HepG2 (cell line): ENCODE measurements at regions not wholly inside any gene's neighbourhood (a gene's known extent, or its start where the extent isn't known, plus 50 kb on each side); places are given as distances from the start of the nearest gene placed in this dataset.
A peak's percentile ranks its signal among the peaks of the same experiment; 100 is the strongest.

Experiments
- CENPT ChIP-seq: sonication (generic); formaldehyde crosslinking; IDR thresholded peaks from 2 replicates; pipeline ENCODE4 v1.8.0; 2022; ENCODE audit warnings: low read depth, mild to moderate bottlenecking, moderate library complexity, missing genetic modification reagents
- EP300 ChIP-seq, 3 experiments: sonication (generic) in 1 of 3; formaldehyde crosslinking in 1 of 3; IDR thresholded peaks; 2 replicates each; pipeline versions ENCODE4 v1.5.1 to v1.6.1; 2011 to 2020; ENCODE audit warnings: low read depth in 2 of 3, low read length in 2 of 3, borderline replicate concordance in 1 of 3, improper control_type of control experiment in 1 of 3, mild to moderate bottlenecking in 1 of 3, missing genetic modification reagents in 1 of 3, moderate library complexity in 1 of 3
- ETV5 ChIP-seq: IDR thresholded peaks from 2 replicates; pipeline ENCODE4 v1.6.1; 2018; ENCODE audit warnings: missing biosample characterization, missing genetic modification reagents, inconsistent platforms, borderline replicate concordance
- HDAC1 ChIP-seq: sonication (generic); formaldehyde crosslinking; IDR thresholded peaks from 2 replicates; pipeline ENCODE4 v1.5.1; 2020; ENCODE audit warnings: mild to moderate bottlenecking, missing genetic modification reagents
- HNRNPL ChIP-seq: fragments of 200-400 bp; formaldehyde crosslinking; IDR thresholded peaks from 2 replicates; pipeline ENCODE4 v1.6.1; 2017; ENCODE audit warnings: mild to moderate bottlenecking, low read depth, low read length
- HOXA9 ChIP-seq: sonication (generic); formaldehyde crosslinking; IDR thresholded peaks from 2 replicates; pipeline ENCODE4 v1.8.1; 2022; ENCODE audit warnings: missing genetic modification reagents, mild to moderate bottlenecking, moderate library complexity, borderline replicate concordance
- NR2F1 ChIP-seq, 2 experiments: fragments of 450-650 bp in 1 of 2; formaldehyde crosslinking in 1 of 2; IDR thresholded peaks; 2 replicates each; pipeline versions ENCODE4 v1.5.0 to v1.6.1; 2016 to 2020; ENCODE audit warnings: mild to moderate bottlenecking in 1 of 2, missing compliant biosample characterization in 1 of 2, missing genetic modification reagents in 1 of 2, moderate library complexity in 1 of 2
- POLR2A ChIP-seq, 2 experiments: IDR thresholded peaks; 2 replicates each; pipeline ENCODE4 v1.6.1; 2011; ENCODE audit warnings: low read depth in 2 of 2, low read length in 2 of 2, mild to moderate bottlenecking in 1 of 2, moderate library complexity in 1 of 2; ENCODE audit not compliant: insufficient read depth in 1 of 2
- SNAPC2 ChIP-seq: sonication (generic); formaldehyde crosslinking; IDR thresholded peaks from 2 replicates; pipeline ENCODE4 v1.8.1; 2022; ENCODE audit warnings: mild to moderate bottlenecking, missing genetic modification reagents
- ZKSCAN1 ChIP-seq: fragments of 150-350 bp; IDR thresholded peaks from 2 replicates; pipeline ENCODE4 v1.6.1; 2014; ENCODE audit warnings: low read length
- ZNF101 ChIP-seq: sonication (generic); formaldehyde crosslinking; IDR thresholded peaks from 2 replicates; pipeline ENCODE4 v1.4.0; 2020; ENCODE audit warnings: mild to moderate bottlenecking, low read depth, missing genetic modification reagents, borderline replicate concordance
- ZNF235 ChIP-seq: sonication (generic); formaldehyde crosslinking; IDR thresholded peaks from 2 replicates; pipeline ENCODE4 v1.8.1; 2023; ENCODE audit warnings: mild to moderate bottlenecking, missing genetic modification reagents, borderline replicate concordance
- ZNF382 ChIP-seq: sonication (generic); formaldehyde crosslinking; IDR thresholded peaks from 2 replicates; pipeline ENCODE4 v1.5.0; 2020; ENCODE audit warnings: missing genetic modification reagents, mild to moderate bottlenecking, borderline replicate concordance
- ZNF383 ChIP-seq: sonication (generic); formaldehyde crosslinking; IDR thresholded peaks from 2 replicates; pipeline ENCODE4 v1.4.0; 2020; ENCODE audit warnings: missing genetic modification reagents, mild to moderate bottlenecking, borderline replicate concordance
- ZNF451 ChIP-seq: sonication (generic); formaldehyde crosslinking; IDR thresholded peaks from 2 replicates; pipeline ENCODE4 v1.5.0; 2020; ENCODE audit warnings: mild to moderate bottlenecking, missing genetic modification reagents
- ZNF484 ChIP-seq: sonication (generic); formaldehyde crosslinking; IDR thresholded peaks from 2 replicates; pipeline ENCODE4 v1.5.1; 2020; ENCODE audit warnings: mild to moderate bottlenecking, low read depth, missing genetic modification reagents, borderline replicate concordance
- ZNF597 ChIP-seq: sonication (generic); formaldehyde crosslinking; IDR thresholded peaks from 2 replicates; pipeline ENCODE4 v1.5.0; 2020; ENCODE audit warnings: missing genetic modification reagents
- ZNF670 ChIP-seq: sonication (generic); formaldehyde crosslinking; IDR thresholded peaks from 2 replicates; pipeline ENCODE4 v1.8.0; 2022; ENCODE audit warnings: mild to moderate bottlenecking, missing genetic modification reagents, borderline replicate concordance
- TF ChIP-seq, protein P1 (sequence below): sonication (generic); formaldehyde crosslinking; IDR thresholded peaks from 2 replicates; pipeline ENCODE4 v1.4.0; 2020; ENCODE audit warnings: mild to moderate bottlenecking, missing genetic modification reagents
- TF ChIP-seq, protein P2 (sequence below): sonication (generic); formaldehyde crosslinking; IDR thresholded peaks from 2 replicates; pipeline ENCODE4 v1.9.0; 2021; ENCODE audit warnings: missing genetic modification reagents, mild to moderate bottlenecking, borderline replicate concordance
- TF ChIP-seq, protein P3 (sequence below): sonication (generic); formaldehyde crosslinking; IDR thresholded peaks from 2 replicates; pipeline ENCODE4 v1.5.0; 2020; ENCODE audit warnings: missing genetic modification reagents
- TF ChIP-seq, protein P4 (sequence below): sonication (generic); formaldehyde crosslinking; IDR thresholded peaks from 2 replicates; pipeline ENCODE4 v1.8.1; 2023; ENCODE audit warnings: missing genetic modification reagents, inconsistent platforms, borderline replicate concordance

DNA sequence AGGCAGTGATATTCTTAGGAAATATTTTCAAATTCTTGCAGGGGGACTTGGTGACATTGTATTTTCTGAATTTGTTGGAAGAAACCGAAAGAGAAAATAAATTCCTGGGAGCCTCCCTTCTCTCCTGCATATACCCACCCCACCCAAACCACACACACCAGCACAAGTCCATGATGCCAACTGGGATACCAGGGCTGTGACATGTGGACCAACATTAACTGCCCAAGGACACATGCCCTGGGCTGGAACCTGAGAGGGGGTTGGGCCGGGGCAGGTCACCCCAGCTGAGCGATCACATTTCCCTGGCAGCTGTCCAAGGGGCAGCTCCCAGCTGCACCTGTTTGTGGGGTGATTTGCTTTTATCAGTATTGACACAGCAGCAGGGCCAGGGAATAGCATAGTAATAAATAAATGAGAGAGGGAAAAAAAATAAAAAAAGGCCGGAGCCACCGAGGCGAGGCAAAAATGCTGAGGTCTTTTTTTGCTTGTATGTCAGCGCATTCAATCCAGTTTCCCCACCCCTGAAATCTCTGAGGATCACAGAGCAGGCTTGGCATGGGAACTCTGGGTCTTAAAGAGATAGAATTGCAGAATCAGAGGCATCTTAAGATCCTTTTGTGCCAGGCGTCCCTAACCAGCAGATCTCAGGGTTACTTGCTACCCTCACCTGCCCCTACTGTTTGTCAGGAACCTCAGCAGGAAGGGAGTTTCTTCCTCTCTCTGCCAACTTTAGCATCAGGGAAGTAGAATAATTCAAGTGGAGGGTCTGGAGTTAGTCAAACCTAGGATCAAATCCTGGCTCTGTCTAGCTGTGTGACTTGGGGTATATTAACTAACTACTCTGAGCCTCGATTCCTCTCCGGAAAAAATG lies 66.5 kb upstream of the PIM1 start (continued):
- TF ChIP-seq ZNF597 = no peak
- TF ChIP-seq NR2F1 (CRISPR knock-in tag; IDR thresholded peaks at IDR 0.05) = peak; percentile 50 to 59; a peak in 3 of 4 replicates
- no peak for TF ChIP-seq ZKSCAN1
- TF ChIP-seq ZNF670 (CRISPR knock-in tag) = no peak
- TF ChIP-seq HOXA9 = no peak
- TF ChIP-seq, protein P1, sequence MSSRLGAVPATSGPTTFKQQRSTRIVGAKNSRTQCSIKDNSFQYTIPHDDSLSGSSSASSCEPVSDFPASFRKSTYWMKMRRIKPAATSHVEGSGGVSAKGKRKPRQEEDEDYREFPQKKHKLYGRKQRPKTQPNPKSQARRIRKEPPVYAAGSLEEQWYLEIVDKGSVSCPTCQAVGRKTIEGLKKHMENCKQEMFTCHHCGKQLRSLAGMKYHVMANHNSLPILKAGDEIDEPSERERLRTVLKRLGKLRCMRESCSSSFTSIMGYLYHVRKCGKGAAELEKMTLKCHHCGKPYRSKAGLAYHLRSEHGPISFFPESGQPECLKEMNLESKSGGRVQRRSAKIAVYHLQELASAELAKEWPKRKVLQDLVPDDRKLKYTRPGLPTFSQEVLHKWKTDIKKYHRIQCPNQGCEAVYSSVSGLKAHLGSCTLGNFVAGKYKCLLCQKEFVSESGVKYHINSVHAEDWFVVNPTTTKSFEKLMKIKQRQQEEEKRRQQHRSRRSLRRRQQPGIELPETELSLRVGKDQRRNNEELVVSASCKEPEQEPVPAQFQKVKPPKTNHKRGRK (CRISPR knock-in tag) = no peak
- no peak for TF ChIP-seq ZNF101 (CRISPR knock-in tag)
- no peak for TF ChIP-seq ZNF484 (CRISPR knock-in tag)
- peak; percentile 96 for TF ChIP-seq HNRNPL
- TF ChIP-seq, protein P2, sequence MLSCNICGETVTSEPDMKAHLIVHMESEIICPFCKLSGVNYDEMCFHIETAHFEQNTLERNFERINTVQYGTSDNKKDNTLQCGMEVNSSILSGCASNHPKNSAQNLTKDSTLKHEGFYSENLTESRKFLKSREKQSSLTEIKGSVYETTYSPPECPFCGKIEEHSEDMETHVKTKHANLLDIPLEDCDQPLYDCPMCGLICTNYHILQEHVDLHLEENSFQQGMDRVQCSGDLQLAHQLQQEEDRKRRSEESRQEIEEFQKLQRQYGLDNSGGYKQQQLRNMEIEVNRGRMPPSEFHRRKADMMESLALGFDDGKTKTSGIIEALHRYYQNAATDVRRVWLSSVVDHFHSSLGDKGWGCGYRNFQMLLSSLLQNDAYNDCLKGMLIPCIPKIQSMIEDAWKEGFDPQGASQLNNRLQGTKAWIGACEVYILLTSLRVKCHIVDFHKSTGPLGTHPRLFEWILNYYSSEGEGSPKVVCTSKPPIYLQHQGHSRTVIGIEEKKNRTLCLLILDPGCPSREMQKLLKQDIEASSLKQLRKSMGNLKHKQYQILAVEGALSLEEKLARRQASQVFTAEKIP (CRISPR knock-in tag) = no peak
- peak; percentile 72; the same call in 1 of the 2 replicates for TF ChIP-seq ETV5 (CRISPR knock-in tag)
- no peak for TF ChIP-seq ZNF382
- no peak; the same call in 1 of the 2 replicates for TF ChIP-seq ZNF451 (CRISPR knock-in tag)
- TF ChIP-seq, protein P3, sequence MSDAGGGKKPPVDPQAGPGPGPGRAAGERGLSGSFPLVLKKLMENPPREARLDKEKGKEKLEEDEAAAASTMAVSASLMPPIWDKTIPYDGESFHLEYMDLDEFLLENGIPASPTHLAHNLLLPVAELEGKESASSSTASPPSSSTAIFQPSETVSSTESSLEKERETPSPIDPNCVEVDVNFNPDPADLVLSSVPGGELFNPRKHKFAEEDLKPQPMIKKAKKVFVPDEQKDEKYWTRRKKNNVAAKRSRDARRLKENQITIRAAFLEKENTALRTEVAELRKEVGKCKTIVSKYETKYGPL (CRISPR knock-in tag) = 0 out of 2 replicates have a peak, but pooled peaks have one; percentile 8
- no peak for TF ChIP-seq ZNF383 (CRISPR knock-in tag)
- TF ChIP-seq POLR2A (IDR thresholded peaks at IDR 0.05; ENCODE audit: insufficient read depth in 1 of 2, low read depth in 2 of 2, low read length in 2 of 2) = peak in 1 of 2 experiments; percentile 43; a peak in 1 of 4 replicates
- no peak for TF ChIP-seq CENPT (CRISPR knock-in tag)
- no peak for TF ChIP-seq SNAPC2 (CRISPR knock-in tag)
- TF ChIP-seq ZNF235 (CRISPR knock-in tag) = no peak
- peak in 1 of 2 experiments; percentile 86; a peak in 2 of 4 replicates for TF ChIP-seq EP300 (IDR thresholded peaks at IDR 0.05; ENCODE audit: low read depth in 2 of 2, low read length in 2 of 2)
- TF ChIP-seq EP300 (CRISPR knock-in tag; IDR thresholded peaks at IDR 0.05; ENCODE audit: borderline replicate concordance) = peak; percentile 48; the same call in 1 of the 2 replicates
- TF ChIP-seq HDAC1 (CRISPR knock-in tag) = peak; percentile 72
- TF ChIP-seq, protein P4, sequence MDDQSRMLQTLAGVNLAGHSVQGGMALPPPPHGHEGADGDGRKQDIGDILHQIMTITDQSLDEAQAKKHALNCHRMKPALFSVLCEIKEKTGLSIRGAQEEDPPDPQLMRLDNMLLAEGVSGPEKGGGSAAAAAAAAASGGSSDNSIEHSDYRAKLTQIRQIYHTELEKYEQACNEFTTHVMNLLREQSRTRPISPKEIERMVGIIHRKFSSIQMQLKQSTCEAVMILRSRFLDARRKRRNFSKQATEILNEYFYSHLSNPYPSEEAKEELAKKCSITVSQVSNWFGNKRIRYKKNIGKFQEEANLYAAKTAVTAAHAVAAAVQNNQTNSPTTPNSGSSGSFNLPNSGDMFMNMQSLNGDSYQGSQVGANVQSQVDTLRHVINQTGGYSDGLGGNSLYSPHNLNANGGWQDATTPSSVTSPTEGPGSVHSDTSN (CRISPR knock-in tag) = no peak
